Activated naive CD8-positive, alpha-beta T cell treated with anti-CD3 and anti-CD28 coated beads, Interleukin-2, amount 50 U/mL, for 24 hours (primary cell): ENCODE measurements at regions not wholly inside any gene's neighbourhood (a gene's known extent, or its start where the extent isn't known, plus 50 kb on each side); places are given as distances from the start of the nearest gene placed in this dataset.

ENCODE experiments used
- ATAC-seq: fragments of 150-1000 bp; cut with Tn5 transposase; one replicate; pipeline ENCODE4 v1.10.0; 2021
- DNase-seq: peaks from one replicate; pipeline ENCODE4 v3.0.0; 2021
- H3K27ac Mint-ChIP-seq: one replicate; pipeline ENCODE4 v1.8.0; 2021; ENCODE audit warnings: mild to moderate bottlenecking, mixed read lengths
- H3K27me3 Mint-ChIP-seq: one replicate; pipeline ENCODE4 v1.8.0; 2021; ENCODE audit warnings: mixed read lengths
- H3K36me3 Mint-ChIP-seq: one replicate; pipeline ENCODE4 v1.8.0; 2021; ENCODE audit warnings: low read depth, mixed read lengths
- H3K4me1 Mint-ChIP-seq: one replicate; pipeline ENCODE4 v1.8.0; 2021; ENCODE audit warnings: mixed read lengths
- H3K4me3 Mint-ChIP-seq: one replicate; pipeline ENCODE4 v1.8.0; 2021; ENCODE audit warnings: mild to moderate bottlenecking, moderate library complexity, mixed read lengths
- H3K9me3 Mint-ChIP-seq: one replicate; pipeline ENCODE4 v1.8.0; 2021; ENCODE audit warnings: mixed read lengths

- ATAC-seq (no peak), DNase-seq (no peak)
- Mint-ChIP-seq H3K4me3 (no peak overlapping the region), H3K4me1 (no peaks in the 10 kb centered on the region), H3K27ac (no peak overlapping the region), H3K27me3 (peaks cover 2% of the 10 kb centered on the region), H3K36me3 (no peaks in the 10 kb centered on the region), H3K9me3 (no peaks in the 10 kb centered on the region)
Measured at GRCh38 chr2:157149270-157149669, 108.2 kb upstream of the GALNT5 start.

DNA sequence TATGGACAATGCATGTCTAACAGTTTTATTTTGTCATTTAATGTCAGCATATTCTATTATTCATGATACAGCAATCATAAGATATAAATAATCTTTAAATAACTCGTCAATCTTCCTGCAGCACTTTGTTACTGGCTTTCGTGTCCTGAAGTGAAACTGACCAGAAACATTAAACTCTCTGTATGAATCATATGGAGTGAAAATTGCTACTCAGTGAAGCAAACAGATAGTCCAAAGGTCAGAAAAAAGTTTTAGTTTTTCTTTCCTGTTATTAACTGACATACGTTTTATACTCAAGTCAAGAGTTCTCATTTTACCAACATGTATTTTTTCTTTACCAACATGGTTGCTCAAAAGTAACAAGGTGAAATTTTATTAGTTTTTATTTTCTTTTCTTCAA, 106.8 kb upstream of the GALNT5 start:
- Mint-ChIP-seq H3K9me3 (no peaks in the 10 kb centered on the region), H3K27me3 (peaks cover 2% of the 10 kb centered on the region), H3K36me3 (no peaks in the 10 kb centered on the region), H3K27ac (no peak overlapping the region), H3K4me3 (no peak overlapping the region), H3K4me1 (no peaks in the 10 kb centered on the region)
- DNase-seq (no peak), ATAC-seq (no peak)

DNA sequence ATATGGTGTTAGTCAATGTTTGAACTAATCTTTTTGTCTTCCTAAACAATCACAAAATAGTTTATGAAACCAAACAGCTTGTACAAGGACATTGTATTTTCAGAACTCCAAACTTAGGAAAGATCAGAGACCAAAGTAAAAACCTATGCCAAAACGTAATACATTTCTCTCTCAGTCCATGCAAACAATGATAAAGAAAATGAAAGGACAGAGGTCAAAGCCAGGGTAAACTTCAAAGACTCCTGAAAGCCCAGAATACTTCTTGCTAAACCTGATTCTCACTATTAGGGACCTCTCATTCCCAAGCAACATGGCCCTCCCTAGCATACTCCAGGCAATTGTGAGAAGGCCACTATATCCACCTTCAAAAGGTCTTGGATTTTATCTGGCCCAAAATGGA, 105.1 kb upstream of the GALNT5 start:
- Mint-ChIP-seq H3K9me3 (no peaks in the 10 kb centered on the region), H3K36me3 (no peaks in the 10 kb centered on the region), H3K27ac (no peak overlapping the region), H3K4me3 (no peak overlapping the region), H3K27me3 (peaks cover 3% of the 10 kb centered on the region), H3K4me1 (no peaks in the 10 kb centered on the region)
- ATAC-seq (no peak), DNase-seq (no peak)

DNA sequence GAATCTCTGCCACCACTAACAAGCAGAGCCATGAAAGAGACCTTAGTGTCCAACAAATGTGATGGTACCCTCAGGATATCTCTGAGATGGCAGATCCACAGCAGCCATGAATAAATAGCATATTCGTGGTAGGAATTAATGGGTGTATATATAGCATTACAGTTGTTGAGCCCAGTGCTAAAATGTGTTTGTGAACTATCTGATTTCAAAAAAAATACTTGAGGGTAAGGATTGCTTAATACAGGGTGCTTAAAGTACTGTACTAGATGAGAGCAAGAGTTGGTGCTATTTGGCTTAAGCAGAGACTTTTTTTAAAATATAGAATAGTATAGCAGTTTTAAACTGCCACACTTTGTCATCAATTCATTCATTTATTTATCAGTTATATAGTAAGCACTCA, 101.5 kb upstream of the GALNT5 start:
- H3K4me3 Mint-ChIP-seq: no peak overlapping the region
- no peak overlapping the region for H3K27ac Mint-ChIP-seq
- H3K4me1 Mint-ChIP-seq: no peaks in the 10 kb centered on the region
- no peaks in the 10 kb centered on the region for H3K9me3 Mint-ChIP-seq
- H3K27me3 Mint-ChIP-seq: peaks cover 3% of the 10 kb centered on the region
- no peaks in the 10 kb centered on the region for H3K36me3 Mint-ChIP-seq
- ATAC-seq (no peak), DNase-seq (no peak)

GRCh38 chr2:157158111-157158510, 99.4 kb upstream of the GALNT5 start:
- DNase-seq (no peak), ATAC-seq (no peak)
- H3K4me3 Mint-ChIP-seq: no peak overlapping the region
- H3K36me3 Mint-ChIP-seq: no peaks in the 10 kb centered on the region
- no peaks in the 10 kb centered on the region for H3K4me1 Mint-ChIP-seq
- no peaks in the 10 kb centered on the region for H3K9me3 Mint-ChIP-seq
- peaks cover 3% of the 10 kb centered on the region for H3K27me3 Mint-ChIP-seq
- H3K27ac Mint-ChIP-seq: no peak overlapping the region

DNA sequence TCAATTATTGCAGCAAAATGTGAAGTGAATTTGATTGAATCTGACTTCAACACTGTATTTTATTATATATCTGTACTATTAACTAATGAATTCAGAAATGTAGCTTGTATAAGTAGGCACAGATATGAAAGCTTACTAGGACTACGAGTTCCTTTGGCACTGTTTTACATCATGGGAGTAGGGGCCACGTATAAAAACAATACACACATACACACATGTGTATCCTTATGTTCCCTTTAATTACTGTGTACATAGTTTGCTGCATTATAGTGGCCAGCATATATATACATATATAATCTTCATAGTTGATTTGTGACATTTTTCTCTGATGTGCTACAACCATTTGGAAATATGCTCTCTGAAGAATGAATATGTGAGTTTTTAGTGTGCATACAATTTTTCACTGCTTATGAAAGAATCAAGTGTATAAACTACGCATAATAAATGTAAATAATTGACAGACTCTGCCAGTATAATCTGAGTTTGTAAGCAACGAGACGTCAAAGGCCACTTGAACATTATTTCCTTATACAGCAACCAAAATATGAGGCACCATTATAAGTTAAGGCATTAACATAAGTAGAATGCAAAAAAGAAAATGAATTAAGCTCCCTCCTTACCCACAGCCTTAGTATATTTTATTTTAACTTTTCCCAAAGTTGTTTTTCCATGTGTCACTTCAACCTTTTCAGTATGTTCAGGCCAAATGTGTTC, 98.1 kb upstream of the GALNT5 start:
- Mint-ChIP-seq H3K4me1 (no peaks in the 10 kb centered on the region), H3K9me3 (no peaks in the 10 kb centered on the region), H3K36me3 (no peaks in the 10 kb centered on the region), H3K27me3 (peaks cover 3% of the 10 kb centered on the region), H3K27ac (no peak overlapping the region), H3K4me3 (no peak overlapping the region)
- ATAC-seq: no peak
- DNase-seq: no peak

DNA sequence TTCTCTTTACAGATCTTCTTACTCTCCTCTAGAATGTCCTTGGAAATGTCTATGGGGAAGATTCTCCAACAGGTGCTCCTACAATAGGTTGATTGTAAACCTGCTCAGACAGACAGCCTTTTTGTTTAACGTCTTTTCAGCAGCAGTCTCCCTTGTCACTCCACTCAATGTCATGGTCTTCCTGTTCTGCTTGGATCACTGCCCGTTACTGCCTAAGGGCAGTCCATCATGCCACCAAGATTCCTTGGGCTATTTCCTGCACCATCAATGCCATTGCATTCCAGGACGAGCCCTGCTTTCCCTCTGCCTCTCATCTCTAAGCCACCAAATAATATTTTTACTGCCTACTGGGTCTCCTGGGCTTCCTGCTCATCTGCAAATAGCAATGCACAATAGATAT, 97.4 kb upstream of the GALNT5 start:
- ATAC-seq (no peak), DNase-seq (no peak)
- H3K36me3 Mint-ChIP-seq: no peaks in the 10 kb centered on the region
- H3K4me3 Mint-ChIP-seq: no peak overlapping the region
- H3K9me3 Mint-ChIP-seq: no peaks in the 10 kb centered on the region
- H3K4me1 Mint-ChIP-seq: no peaks in the 10 kb centered on the region
- H3K27me3 Mint-ChIP-seq: peaks cover 3% of the 10 kb centered on the region
- no peak overlapping the region for H3K27ac Mint-ChIP-seq

- Mint-ChIP-seq H3K4me1 (no peaks in the 10 kb centered on the region), H3K36me3 (no peaks in the 10 kb centered on the region), H3K4me3 (no peak overlapping the region), H3K27ac (no peak overlapping the region), H3K9me3 (no peaks in the 10 kb centered on the region), H3K27me3 (no peaks in the 10 kb centered on the region)
- ATAC-seq (peak; percentile 40), DNase-seq (no peak)
Measured at GRCh38 chr2:157164370-157164769, 93.1 kb upstream of the GALNT5 start.

DNA sequence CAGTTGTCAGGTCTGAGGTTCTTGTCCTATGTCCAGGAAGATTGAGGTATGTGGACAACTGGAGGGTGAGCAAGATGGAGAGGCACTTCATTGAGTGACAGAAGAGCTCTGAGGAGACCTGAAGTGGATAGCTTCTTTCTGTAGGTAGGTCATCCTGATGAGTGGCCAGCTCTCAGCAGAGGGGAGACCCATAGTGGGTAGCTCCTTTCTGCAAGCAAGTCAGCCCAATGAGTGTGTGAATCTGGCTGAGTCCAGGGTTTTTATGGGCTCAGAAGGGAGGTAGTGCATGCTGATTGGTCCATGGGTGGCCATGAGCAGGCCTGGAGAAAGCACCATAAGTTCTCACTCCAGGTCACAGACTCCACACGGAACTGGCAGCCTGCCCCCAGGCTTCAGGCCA, 92.6 kb upstream of the GALNT5 start:
- H3K4me1 Mint-ChIP-seq: no peaks in the 10 kb centered on the region
- ATAC-seq (no peak), DNase-seq (no peak)
- H3K27ac Mint-ChIP-seq: no peak overlapping the region
- no peaks in the 10 kb centered on the region for H3K27me3 Mint-ChIP-seq
- H3K36me3 Mint-ChIP-seq: no peaks in the 10 kb centered on the region
- H3K9me3 Mint-ChIP-seq: no peaks in the 10 kb centered on the region
- H3K4me3 Mint-ChIP-seq: no peak overlapping the region

DNA sequence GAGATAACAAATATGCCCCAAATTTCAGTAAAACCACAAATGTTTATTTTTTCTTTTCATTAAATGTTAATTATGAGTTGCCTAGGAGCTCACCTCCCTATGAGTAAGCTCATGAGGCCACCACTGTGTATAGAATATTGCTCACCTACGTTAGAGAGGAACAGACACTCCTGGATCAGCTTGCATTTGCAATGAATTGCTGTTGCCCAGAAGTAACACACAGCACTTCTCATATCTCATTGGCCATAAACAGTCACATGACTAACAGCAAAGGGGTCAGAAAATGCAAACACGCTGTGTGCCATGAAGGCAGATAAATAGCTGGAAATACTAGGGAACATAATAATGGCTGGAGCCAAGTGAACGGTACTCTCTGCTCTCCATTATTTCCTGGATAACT, 89.0 kb upstream of the GALNT5 start:
- ATAC-seq (no peak), DNase-seq (no peak)
- H3K36me3 Mint-ChIP-seq: no peaks in the 10 kb centered on the region

GRCh38 chr2:157169889-157170288, 87.6 kb upstream of the GALNT5 start:
- DNase-seq (no peak), ATAC-seq (no peak)
- H3K27me3 Mint-ChIP-seq: peaks cover 3% of the 10 kb centered on the region
- H3K9me3 Mint-ChIP-seq: no peaks in the 10 kb centered on the region
- no peak overlapping the region for H3K4me3 Mint-ChIP-seq
- H3K4me1 Mint-ChIP-seq: no peaks in the 10 kb centered on the region
- H3K27ac Mint-ChIP-seq: no peak overlapping the region
- H3K36me3 Mint-ChIP-seq: no peaks in the 10 kb centered on the region

More for the DNA sequence above, 89.0 kb upstream of the GALNT5 start:
- Mint-ChIP-seq H3K4me1 (no peaks in the 10 kb centered on the region), H3K4me3 (no peak overlapping the region), H3K9me3 (no peaks in the 10 kb centered on the region), H3K27me3 (no peaks in the 10 kb centered on the region), H3K27ac (no peak overlapping the region)

GRCh38 chr2:157170299-157170698, 87.2 kb upstream of the GALNT5 start:
- H3K4me3 Mint-ChIP-seq: no peak overlapping the region
- H3K27ac Mint-ChIP-seq: no peak overlapping the region
- DNase-seq (no peak), ATAC-seq (no peak)
- peaks cover 3% of the 10 kb centered on the region for H3K27me3 Mint-ChIP-seq
- no peaks in the 10 kb centered on the region for H3K9me3 Mint-ChIP-seq
- no peaks in the 10 kb centered on the region for H3K36me3 Mint-ChIP-seq
- H3K4me1 Mint-ChIP-seq: no peaks in the 10 kb centered on the region

- no peaks in the 10 kb centered on the region for H3K4me1 Mint-ChIP-seq
- DNase-seq (no peak), ATAC-seq (no peak)
- no peaks in the 10 kb centered on the region for H3K9me3 Mint-ChIP-seq
- no peaks in the 10 kb centered on the region for H3K36me3 Mint-ChIP-seq
- H3K27ac Mint-ChIP-seq: no peak overlapping the region
- peaks cover 3% of the 10 kb centered on the region for H3K27me3 Mint-ChIP-seq
- H3K4me3 Mint-ChIP-seq: no peak overlapping the region
Measured at GRCh38 chr2:157172239-157172638, 85.3 kb upstream of the GALNT5 start.

- Mint-ChIP-seq H3K27me3 (peaks cover 3% of the 10 kb centered on the region), H3K27ac (no peak overlapping the region), H3K4me1 (no peaks in the 10 kb centered on the region), H3K36me3 (no peaks in the 10 kb centered on the region), H3K4me3 (no peak overlapping the region), H3K9me3 (no peaks in the 10 kb centered on the region)
- DNase-seq: no peak
- ATAC-seq: no peak
Measured at GRCh38 chr2:157172866-157173578, 84.5 kb upstream of the GALNT5 start.

DNA sequence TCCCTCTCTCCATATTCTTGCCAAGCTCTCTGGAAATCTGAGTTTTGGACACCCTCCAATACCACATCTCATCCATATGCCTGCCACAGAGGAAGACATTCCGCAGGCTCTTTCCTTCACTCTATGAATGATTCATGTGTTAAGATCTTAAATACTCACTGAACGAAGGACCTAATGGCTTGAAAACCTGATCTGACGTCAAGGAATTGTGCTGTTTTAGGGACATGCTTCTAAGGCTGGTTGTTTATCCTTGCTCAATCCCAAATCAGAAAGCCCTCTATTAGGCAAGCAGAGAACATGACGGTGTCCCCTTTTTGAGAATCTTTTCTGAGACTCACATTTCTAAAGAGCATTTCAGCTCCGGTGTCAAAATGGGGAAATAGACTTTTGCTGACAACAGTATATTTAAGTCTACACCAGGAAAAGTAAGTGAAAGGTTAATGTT, 83.7 kb upstream of the GALNT5 start:
- H3K4me1 Mint-ChIP-seq: no peaks in the 10 kb centered on the region
- H3K27ac Mint-ChIP-seq: no peak overlapping the region
- no peak for DNase-seq

More for the DNA sequence above, 83.7 kb upstream of the GALNT5 start:
- H3K4me3 Mint-ChIP-seq: no peak overlapping the region
- no peak for ATAC-seq
- no peaks in the 10 kb centered on the region for H3K36me3 Mint-ChIP-seq
- H3K27me3 Mint-ChIP-seq: peaks cover 3% of the 10 kb centered on the region
- H3K9me3 Mint-ChIP-seq: no peaks in the 10 kb centered on the region
